ENCODE measurements at regions not wholly inside any gene's neighbourhood (a gene's known extent, or its start where the extent isn't known, plus 50 kb on each side); places are given as distances from the start of the nearest gene placed in this dataset.

GRCh38 chrX:20481632-20482031 is 214.9 kb upstream of the RPS6KA3 start:
- no peak for DNase-seq (ENCODE audit: low read depth in 4 of 4, low spot score in 3 of 4)

GRCh38 chrX:20479896-20480295 is 213.2 kb upstream of the RPS6KA3 start:
- no peak for DNase-seq (ENCODE audit: low read depth in 4 of 4, low spot score in 3 of 4)

GRCh38 chrX:20479048-20479447 is 212.3 kb upstream of the RPS6KA3 start:
- DNase-seq (ENCODE audit: low read depth in 4 of 4, low spot score in 3 of 4) = no peak

- DNase-seq (ENCODE audit: low read depth in 4 of 4, low spot score in 3 of 4) = no peak
Observed at GRCh38 chrX:20477836-20478524, 211.3 kb upstream of the RPS6KA3 start.

GRCh38 chrX:20477219-20477618 is 210.5 kb upstream of the RPS6KA3 start:
- no peak for DNase-seq (ENCODE audit: low read depth in 4 of 4, low spot score in 3 of 4)

- DNase-seq (ENCODE audit: low read depth in 4 of 4, low spot score in 3 of 4) = no peak
Observed at GRCh38 chrX:20472620-20473258, 206.0 kb upstream of the RPS6KA3 start.

- no peak for DNase-seq (ENCODE audit: low read depth in 4 of 4, low spot score in 3 of 4)
Observed at GRCh38 chrX:20472148-20472547, 205.4 kb upstream of the RPS6KA3 start.

- DNase-seq (ENCODE audit: low read depth in 4 of 4, low spot score in 3 of 4) = no peak
Observed at GRCh38 chrX:20471483-20471882, 204.8 kb upstream of the RPS6KA3 start.

- no peak for DNase-seq (ENCODE audit: low read depth in 4 of 4, low spot score in 3 of 4)
Observed at GRCh38 chrX:20463296-20464075, 196.8 kb upstream of the RPS6KA3 start.

GRCh38 chrX:20461576-20461975 is 194.9 kb upstream of the RPS6KA3 start:
- DNase-seq (ENCODE audit: low read depth in 4 of 4, low spot score in 3 of 4) = no peak

GRCh38 chrX:20461002-20461401 is 194.3 kb upstream of the RPS6KA3 start:
- no peak for DNase-seq (ENCODE audit: low read depth in 4 of 4, low spot score in 3 of 4)

- no peak for DNase-seq (ENCODE audit: low read depth in 4 of 4, low spot score in 3 of 4)
Observed at GRCh38 chrX:20459410-20460350, 193.0 kb upstream of the RPS6KA3 start.

- no peak for DNase-seq (ENCODE audit: low read depth in 4 of 4, low spot score in 3 of 4)
Observed at GRCh38 chrX:20456971-20457370, 190.3 kb upstream of the RPS6KA3 start.

- no peak for DNase-seq (ENCODE audit: low read depth in 4 of 4, low spot score in 3 of 4)
Observed at GRCh38 chrX:20455001-20455400, 188.3 kb upstream of the RPS6KA3 start.

- no peak for DNase-seq (ENCODE audit: low read depth in 4 of 4, low spot score in 3 of 4)
Observed at GRCh38 chrX:20454117-20454516, 187.4 kb upstream of the RPS6KA3 start.

GRCh38 chrX:20452487-20452886 is 185.8 kb upstream of the RPS6KA3 start:
- DNase-seq (ENCODE audit: low read depth in 4 of 4, low spot score in 3 of 4) = no peak

- no peak for DNase-seq (ENCODE audit: low read depth in 4 of 4, low spot score in 3 of 4)
Observed at GRCh38 chrX:20451929-20452328, 185.2 kb upstream of the RPS6KA3 start.

- DNase-seq (ENCODE audit: low read depth in 4 of 4, low spot score in 3 of 4) = no peak
Observed at GRCh38 chrX:20445109-20445508, 178.4 kb upstream of the RPS6KA3 start.

GRCh38 chrX:20442597-20442996 is 175.9 kb upstream of the RPS6KA3 start:
- DNase-seq (ENCODE audit: low read depth in 4 of 4, low spot score in 3 of 4) = peak; percentile 18 to 38 (median 26)

GRCh38 chrX:20441123-20441522 is 174.4 kb upstream of the RPS6KA3 start:
- no peak for DNase-seq (ENCODE audit: low read depth in 4 of 4, low spot score in 3 of 4)

Measured in right renal pelvis (tissue), 4 donors.